ENCODE measurements at regions not wholly inside any gene's neighbourhood (a gene's known extent, or its start where the extent isn't known, plus 50 kb on each side); places are given as distances from the start of the nearest gene placed in this dataset.

DNA sequence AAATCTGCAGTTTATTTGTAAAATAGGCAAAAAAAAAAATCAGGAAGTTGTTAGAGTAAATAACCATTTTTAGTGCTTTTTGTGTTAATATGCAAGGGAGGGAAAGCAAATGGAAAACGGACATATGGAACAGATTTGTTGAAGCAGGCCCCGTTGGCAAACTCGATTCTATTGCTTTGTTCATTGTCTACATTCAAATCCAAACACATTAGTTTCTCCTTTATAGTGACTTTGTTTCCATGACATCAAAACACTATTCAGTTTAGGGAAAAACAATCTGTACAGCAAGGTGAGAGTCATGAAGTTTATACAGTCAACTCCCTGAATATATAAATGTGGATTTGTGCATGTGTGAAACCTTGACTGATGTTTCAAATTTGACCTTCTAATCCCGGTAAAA lies 142.2 kb downstream of the FAM47A start:
- Histone ChIP-seq H3K36me3 (replicated peaks in 1 of 2; ENCODE audit: insufficient read depth in 1 of 2, low read depth in 2 of 2) (no peaks in the 10 kb centered on the region), H3K4me1 (no peaks in the 10 kb centered on the region), H3K9me3 (no peaks in the 10 kb centered on the region), H3K27me3 (no peaks in the 10 kb centered on the region), H3K4me3 (no peak overlapping the region), H3K27ac (no peak overlapping the region)
- TF ChIP-seq POLR2A (IDR thresholded peaks at IDR 0.05) = no peak
- TF ChIP-seq, protein P1, sequence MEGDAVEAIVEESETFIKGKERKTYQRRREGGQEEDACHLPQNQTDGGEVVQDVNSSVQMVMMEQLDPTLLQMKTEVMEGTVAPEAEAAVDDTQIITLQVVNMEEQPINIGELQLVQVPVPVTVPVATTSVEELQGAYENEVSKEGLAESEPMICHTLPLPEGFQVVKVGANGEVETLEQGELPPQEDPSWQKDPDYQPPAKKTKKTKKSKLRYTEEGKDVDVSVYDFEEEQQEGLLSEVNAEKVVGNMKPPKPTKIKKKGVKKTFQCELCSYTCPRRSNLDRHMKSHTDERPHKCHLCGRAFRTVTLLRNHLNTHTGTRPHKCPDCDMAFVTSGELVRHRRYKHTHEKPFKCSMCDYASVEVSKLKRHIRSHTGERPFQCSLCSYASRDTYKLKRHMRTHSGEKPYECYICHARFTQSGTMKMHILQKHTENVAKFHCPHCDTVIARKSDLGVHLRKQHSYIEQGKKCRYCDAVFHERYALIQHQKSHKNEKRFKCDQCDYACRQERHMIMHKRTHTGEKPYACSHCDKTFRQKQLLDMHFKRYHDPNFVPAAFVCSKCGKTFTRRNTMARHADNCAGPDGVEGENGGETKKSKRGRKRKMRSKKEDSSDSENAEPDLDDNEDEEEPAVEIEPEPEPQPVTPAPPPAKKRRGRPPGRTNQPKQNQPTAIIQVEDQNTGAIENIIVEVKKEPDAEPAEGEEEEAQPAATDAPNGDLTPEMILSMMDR (IDR thresholded peaks at IDR 0.05) = no peak
- intact Hi-C loops (cut with DNase I) = no loop called here
- WGBS, 2 donors = 24 to 28% methylated on average over 4 of the region's 4 CpGs
- no peak for ATAC-seq
- no peak for DNase-seq

DNA sequence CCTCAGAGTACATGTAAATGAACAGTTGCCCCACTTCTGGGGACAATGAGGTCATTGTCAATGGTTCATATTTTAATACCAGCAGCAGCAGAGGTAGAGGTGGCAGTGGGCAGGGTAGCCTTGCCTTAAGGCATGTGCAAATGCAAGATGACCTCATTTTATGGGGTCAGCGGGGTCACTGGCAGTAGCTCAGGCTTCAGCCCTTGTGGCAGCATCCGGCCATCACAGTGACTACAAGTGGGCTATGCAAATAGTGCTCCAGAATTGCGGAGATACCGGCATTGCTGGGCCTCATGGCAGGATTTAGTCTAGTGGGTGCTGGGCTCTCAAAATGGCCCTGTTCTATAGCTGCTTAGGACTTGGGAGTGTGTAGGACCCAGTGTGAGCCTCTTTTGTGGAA lies 144.7 kb downstream of the FAM47A start:
- TF ChIP-seq POLR2A (IDR thresholded peaks at IDR 0.05) = no peak
- TF ChIP-seq, protein P1 (IDR thresholded peaks at IDR 0.05) = no peak

DNA sequence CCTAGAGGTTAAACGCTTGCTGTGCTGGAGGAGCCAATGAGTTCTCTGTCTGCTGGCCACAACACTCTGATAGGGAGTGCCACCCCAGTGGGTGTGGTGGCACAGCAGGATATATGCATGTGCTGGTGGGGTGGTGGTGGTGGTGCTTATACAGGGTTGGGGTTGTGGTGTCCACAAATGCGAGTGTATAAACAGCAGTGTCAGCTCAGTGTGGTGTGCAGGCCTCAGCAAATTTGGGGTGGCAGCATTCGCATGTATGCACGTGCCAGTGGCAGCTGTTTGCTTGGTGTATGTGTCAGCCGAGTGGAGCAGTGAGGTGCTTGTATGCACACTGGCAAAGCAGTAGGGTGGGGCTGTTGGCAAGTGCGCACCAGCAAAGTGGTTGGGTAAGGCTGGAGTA lies 157.4 kb downstream of the FAM47A start:
- Histone ChIP-seq H3K4me3 (no peak overlapping the region), H3K4me1 (no peaks in the 10 kb centered on the region), H3K9me3 (no peaks in the 10 kb centered on the region), H3K27me3 (no peaks in the 10 kb centered on the region), H3K27ac (no peak overlapping the region), H3K36me3 (replicated peaks in 1 of 2; ENCODE audit: insufficient read depth in 1 of 2, low read depth in 2 of 2) (no peaks in the 10 kb centered on the region)
- TF ChIP-seq POLR2A (IDR thresholded peaks at IDR 0.05) = no peak
- TF ChIP-seq, protein P1 (IDR thresholded peaks at IDR 0.05) = no peak
- 80 to 90% methylated on average over 5 of the region's 6 CpGs for WGBS, 2 donors
- ATAC-seq (no peak), DNase-seq (no peak)
- intact Hi-C loops (cut with DNase I) = no loop called here

More for the DNA sequence above, 144.7 kb downstream of the FAM47A start:
- ATAC-seq = no peak
- H3K27ac ChIP-seq = no peak overlapping the region
- intact Hi-C loops (cut with DNase I) = no loop called here
- no peak for DNase-seq
- 73 to 80% methylated on average over 1 to 3 of the region's 4 CpGs for whole genome bisulfite sequencing, 2 donors
- no peaks in the 10 kb centered on the region for H3K36me3 ChIP-seq (replicated peaks in 1 of 2; ENCODE audit: insufficient read depth in 1 of 2, low read depth in 2 of 2)
- H3K4me3 ChIP-seq = no peak overlapping the region
- no peaks in the 10 kb centered on the region for H3K4me1 ChIP-seq
- no peaks in the 10 kb centered on the region for H3K27me3 ChIP-seq
- no peaks in the 10 kb centered on the region for H3K9me3 ChIP-seq

DNA sequence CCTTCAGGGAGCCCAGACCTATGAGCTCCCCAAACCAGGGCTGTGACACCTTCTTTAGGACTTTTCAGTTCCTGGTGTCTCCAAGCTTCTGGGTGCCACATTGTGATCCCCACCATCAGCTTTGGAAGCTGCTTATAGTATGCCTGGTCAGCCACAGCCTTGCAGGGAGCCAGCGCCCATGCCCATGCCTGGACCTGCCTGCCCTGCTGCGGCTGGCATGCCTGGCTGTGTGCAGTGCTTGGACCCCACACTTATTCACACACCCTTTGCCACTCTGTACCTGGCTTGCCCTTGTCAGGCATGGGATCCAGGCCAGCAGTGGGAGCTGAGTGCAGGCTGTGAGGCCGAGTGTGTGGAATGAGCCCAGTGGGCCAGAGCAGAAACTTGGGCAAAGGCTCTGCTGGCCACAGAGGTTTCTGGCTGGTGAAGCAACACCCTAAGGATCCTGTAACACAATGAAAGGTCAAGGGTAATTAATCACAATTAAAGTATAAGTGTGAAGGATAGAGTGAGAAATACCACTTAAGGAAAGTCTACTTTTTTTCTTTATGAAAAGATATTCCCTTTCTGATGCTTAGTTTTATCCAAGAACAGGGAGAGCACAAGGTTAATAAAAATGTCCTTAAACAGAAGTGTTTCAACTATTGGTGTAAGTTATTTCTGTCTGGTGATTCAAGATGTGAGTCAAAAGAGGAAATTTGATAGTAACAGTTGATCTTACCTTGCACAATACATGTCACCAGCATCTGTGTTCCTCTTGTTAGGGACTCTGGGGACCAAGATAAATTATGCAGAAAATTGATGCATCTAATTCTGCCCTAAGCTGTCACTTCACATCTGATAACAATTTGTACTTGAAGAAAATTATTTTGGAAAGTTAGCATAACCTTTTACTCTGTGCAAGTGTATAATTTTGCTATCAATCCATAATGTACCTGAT lies 161.8 kb downstream of the FAM47A start:
- no peak for ATAC-seq
- intact Hi-C loops (cut with DNase I) = no loop called here
- Histone ChIP-seq H3K27ac (no peak overlapping the region), H3K27me3 (no peaks in the 10 kb centered on the region), H3K4me1 (no peaks in the 10 kb centered on the region), H3K9me3 (no peaks in the 10 kb centered on the region), H3K4me3 (no peak overlapping the region), H3K36me3 (replicated peaks in 1 of 2; ENCODE audit: insufficient read depth in 1 of 2, low read depth in 2 of 2) (no peaks in the 10 kb centered on the region)
- TF ChIP-seq, protein P1 (IDR thresholded peaks at IDR 0.05) = no peak
- TF ChIP-seq POLR2A (IDR thresholded peaks at IDR 0.05) = no peak
- WGBS, 2 donors = 40 to 60% methylated on average over 2 of the region's 3 CpGs
- no peak for DNase-seq

DNA sequence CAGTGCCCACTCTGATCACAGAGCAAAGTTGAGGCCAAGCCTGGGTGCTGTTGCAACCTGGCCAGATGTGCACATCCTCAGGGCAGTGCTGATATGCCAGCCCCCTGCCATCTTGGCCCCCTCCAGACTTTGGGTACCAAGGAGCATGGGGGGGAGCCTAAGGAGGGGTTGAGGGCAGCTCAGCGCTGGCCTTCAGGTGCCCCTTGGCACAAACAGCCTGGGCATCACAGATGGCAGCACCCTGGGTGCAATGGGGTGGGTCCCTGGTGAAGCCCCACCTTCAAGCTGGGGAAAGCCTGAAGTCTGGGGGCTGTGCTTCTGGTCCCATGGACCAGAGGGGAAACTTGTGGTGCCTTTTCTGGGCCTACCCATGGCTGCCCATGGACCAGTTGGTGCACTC lies 163.0 kb downstream of the FAM47A start:
- H3K9me3 ChIP-seq = no peaks in the 10 kb centered on the region
- ATAC-seq = no peak

More for the DNA sequence above, 163.0 kb downstream of the FAM47A start:
- intact Hi-C loops (cut with DNase I) = no loop called here
- Histone ChIP-seq H3K4me3 (no peak overlapping the region), H3K27me3 (no peaks in the 10 kb centered on the region), H3K36me3 (replicated peaks in 1 of 2; ENCODE audit: insufficient read depth in 1 of 2, low read depth in 2 of 2) (no peaks in the 10 kb centered on the region), H3K4me1 (no peaks in the 10 kb centered on the region), H3K27ac (no peak overlapping the region)
- no CpG with 5 or more reads among the region's 1 CpG for whole genome bisulfite sequencing, 2 donors
- TF ChIP-seq, protein P1 (IDR thresholded peaks at IDR 0.05) = no peak
- TF ChIP-seq POLR2A (IDR thresholded peaks at IDR 0.05) = no peak
- DNase-seq = no peak

Data from body of pancreas (tissue), 4 donors.